Smooth muscle cell (in vitro differentiated cells): ENCODE measurements at regions not wholly inside any gene's neighbourhood (a gene's known extent, or its start where the extent isn't known, plus 50 kb on each side); places are given as distances from the start of the nearest gene placed in this dataset.
A peak's percentile ranks its signal among the peaks of the same experiment; 100 is the strongest.

Experiments used
- DNase-seq: peaks from one replicate; lab custom pipeline; 2025; ENCODE audit not compliant: unreplicated experiment; lab: John Stamatoyannopoulos, UW
- H2AFZ ChIP-seq: fragments of 200-600 bp; sonication (generic); 2 replicates; pipeline ENCODE4 v1.6.0; 2016; ENCODE audit warnings: antibody characterized with exemption, low read depth, mild to moderate bottlenecking
- H3F3A ChIP-seq: fragments of 200-600 bp; sonication (generic); 2 replicates; pipeline ENCODE4 v1.6.0; 2017; ENCODE audit warnings: antibody characterized with exemption, low read depth
- H3K27ac ChIP-seq: fragments of 200-600 bp; sonication (generic); 2 replicates; pipeline ENCODE4 v1.5.1; 2016; ENCODE audit warnings: low read depth, mild to moderate bottlenecking
- H3K27me3 ChIP-seq: fragments of 200-600 bp; sonication (generic); 2 replicates; pipeline ENCODE4 v1.6.1; 2016; ENCODE audit warnings: low read depth, mild to moderate bottlenecking
- H3K36me3 ChIP-seq: fragments of 200-600 bp; sonication (generic); 2 replicates; pipeline ENCODE4 v1.5.1; 2016; ENCODE audit warnings: low read depth
- H3K4me1 ChIP-seq: fragments of 200-600 bp; sonication (generic); 2 replicates; pipeline ENCODE4 v1.5.1; 2016; ENCODE audit warnings: low read depth
- H3K4me2 ChIP-seq: fragments of 200-600 bp; sonication (generic); 2 replicates; pipeline ENCODE4 v1.6.0; 2016; ENCODE audit warnings: mild to moderate bottlenecking
- H3K4me3 ChIP-seq: fragments of 200-600 bp; sonication (generic); 2 replicates; pipeline ENCODE4 v1.5.1; 2016; ENCODE audit warnings: mild to moderate bottlenecking
- H3K79me2 ChIP-seq: fragments of 200-600 bp; sonication (generic); 2 replicates; pipeline ENCODE4 v1.6.0; 2016; ENCODE audit warnings: low read depth, mild to moderate bottlenecking
- H3K9ac ChIP-seq: fragments of 200-600 bp; sonication (generic); 2 replicates; pipeline ENCODE4 v1.6.0; 2016; ENCODE audit warnings: low read depth
- H3K9me3 ChIP-seq: fragments of 200-600 bp; sonication (generic); replicated peaks from 2 replicates; pipeline ENCODE4 v1.5.1; 2016; ENCODE audit warnings: low read depth
- H4K20me1 ChIP-seq: fragments of 200-600 bp; sonication (generic); 2 replicates; pipeline ENCODE4 v1.6.0; 2016; ENCODE audit warnings: low read depth
- CTCF ChIP-seq: fragments of 200-600 bp; sonication (generic); IDR thresholded peaks from 2 replicates; pipeline ENCODE4 v1.5.1; 2017; ENCODE audit warnings: borderline replicate concordance, mild to moderate bottlenecking, antibody characterized with exemption; ENCODE audit not compliant: insufficient read depth, poor library complexity, severe bottlenecking
- WGBS: methylation state at CpG from one replicate; pipeline ENCODE4 v1.1.7; 2016; ENCODE audit warnings: low lambda C conversion rate; 5-methylcytosine and 5-hydroxymethylcytosine counted together

- Histone ChIP-seq H3K9me3 (no peaks in the 10 kb centered on the region), H2AFZ (no peak overlapping the region), H3K36me3 (no peaks in the 10 kb centered on the region), H3K4me2 (no peak overlapping the region), H3K27ac (no peak overlapping the region), H3K4me3 (no peak overlapping the region), H4K20me1 (no peaks in the 10 kb centered on the region), H3K79me2 (no peaks in the 10 kb centered on the region), H3K27me3 (no peaks in the 10 kb centered on the region), H3F3A (peaks cover 46% of the 10 kb centered on the region), H3K4me1 (peaks cover 21% of the 10 kb centered on the region), H3K9ac (no peak overlapping the region)
- 92% methylated on average over 2 of the region's 2 CpGs for WGBS
- no peak for DNase-seq
- no peak for TF ChIP-seq CTCF
Observed at GRCh38 chr18:61955644-61956043, 62.8 kb upstream of the RNF152 start.

- H3K4me1 ChIP-seq: peaks cover 29% of the 10 kb centered on the region
- H2AFZ ChIP-seq: no peak overlapping the region
- no peaks in the 10 kb centered on the region for H3K36me3 ChIP-seq
- H3K9ac ChIP-seq: no peak overlapping the region
- TF ChIP-seq CTCF: no peak
- WGBS: 84% methylated on average over 5 of the region's 5 CpGs
- no peak overlapping the region for H3K4me3 ChIP-seq
- H3K9me3 ChIP-seq: no peaks in the 10 kb centered on the region
- peaks cover 40% of the 10 kb centered on the region for H3F3A ChIP-seq
- H3K4me2 ChIP-seq: no peak overlapping the region
- H3K27me3 ChIP-seq: no peaks in the 10 kb centered on the region
- peak overlapping the region; percentile 98 for H3K27ac ChIP-seq
- DNase-seq: no peak
- no peaks in the 10 kb centered on the region for H3K79me2 ChIP-seq
- no peaks in the 10 kb centered on the region for H4K20me1 ChIP-seq
Observed at GRCh38 chr18:61954096-61954746, 61.4 kb upstream of the RNF152 start.

- no peak for TF ChIP-seq CTCF
- H3K79me2 ChIP-seq: no peaks in the 10 kb centered on the region
- H3K4me2 ChIP-seq: peak overlapping the region; percentile 63
- H3K27me3 ChIP-seq: no peaks in the 10 kb centered on the region
- 84% methylated on average over 5 of the region's 5 CpGs for WGBS
- H3K4me3 ChIP-seq: no peak overlapping the region
- peak overlapping the region; percentile 69 for H3K9ac ChIP-seq
- H3K4me1 ChIP-seq: peaks cover 35% of the 10 kb centered on the region
- H3K36me3 ChIP-seq: no peaks in the 10 kb centered on the region
- DNase-seq: no peak
- peak overlapping the region; percentile 98 for H3K27ac ChIP-seq
- peaks cover 39% of the 10 kb centered on the region for H3F3A ChIP-seq
- H3K9me3 ChIP-seq: no peaks in the 10 kb centered on the region
- H2AFZ ChIP-seq: no peak overlapping the region
- no peaks in the 10 kb centered on the region for H4K20me1 ChIP-seq
Observed at GRCh38 chr18:61953641-61954040, 60.8 kb upstream of the RNF152 start.

- Histone ChIP-seq H3K4me3 (no peak overlapping the region), H3K4me2 (peak overlapping the region; percentile 63), H3F3A (peaks cover 36% of the 10 kb centered on the region), H3K9me3 (no peaks in the 10 kb centered on the region), H4K20me1 (no peaks in the 10 kb centered on the region), H3K9ac (peak overlapping the region; percentile 69), H3K27me3 (no peaks in the 10 kb centered on the region), H3K36me3 (no peaks in the 10 kb centered on the region), H3K79me2 (no peaks in the 10 kb centered on the region), H3K4me1 (peaks cover 40% of the 10 kb centered on the region), H3K27ac (peak overlapping the region; percentile 98), H2AFZ (peak overlapping the region; percentile 28)
- no peak for DNase-seq
- 61% methylated on average over 5 of the region's 5 CpGs for WGBS
- TF ChIP-seq CTCF: no peak
Observed at GRCh38 chr18:61953161-61953560, 60.4 kb upstream of the RNF152 start.
